H1 (cell line): ENCODE measurements at regions not wholly inside any gene's neighbourhood (a gene's known extent, or its start where the extent isn't known, plus 50 kb on each side); places are given as distances from the start of the nearest gene placed in this dataset.

Experiments
- CBX8 ChIP-seq: fragments of 300-800, 300-1000 bp; sonication (generic); IDR thresholded peaks from 2 replicates; pipeline ENCODE4 v1.7.1; 2016; ENCODE audit warnings: low read depth, low read length, borderline replicate concordance
- SIRT6 ChIP-seq: IDR thresholded peaks from one replicate; pipeline ENCODE4 v1.7.1; 2012; ENCODE audit warnings: low read length, inconsistent platforms
- TAF1 ChIP-seq: IDR thresholded peaks from 2 replicates; pipeline ENCODE4 v1.6.1; 2011; ENCODE audit warnings: mild to moderate bottlenecking, low read depth, low read length
- TF ChIP-seq, protein P1 (sequence below): fragments of 300-600 bp; sonication (generic); IDR thresholded peaks from 2 replicates; pipeline ENCODE4 v1.7.1; 2012; ENCODE audit warnings: low read length, moderate library complexity, mild to moderate bottlenecking, inconsistent platforms; ENCODE audit not compliant: insufficient replicate concordance
- TF ChIP-seq, protein P2 (sequence below), 3 experiments: IDR thresholded peaks; 1 replicate in 2 of 3; 2 replicates in 1 of 3; pipeline versions ENCODE4 v1.5.1 to v1.6.1; 2011; ENCODE audit warnings: low read length in 3 of 3, mild to moderate bottlenecking in 3 of 3, inconsistent platforms in 2 of 3, low read depth in 1 of 3, moderate library complexity in 1 of 3; ENCODE audit not compliant: insufficient read depth in 1 of 3; ENCODE audit errors: control extremely low read depth in 1 of 3

DNA sequence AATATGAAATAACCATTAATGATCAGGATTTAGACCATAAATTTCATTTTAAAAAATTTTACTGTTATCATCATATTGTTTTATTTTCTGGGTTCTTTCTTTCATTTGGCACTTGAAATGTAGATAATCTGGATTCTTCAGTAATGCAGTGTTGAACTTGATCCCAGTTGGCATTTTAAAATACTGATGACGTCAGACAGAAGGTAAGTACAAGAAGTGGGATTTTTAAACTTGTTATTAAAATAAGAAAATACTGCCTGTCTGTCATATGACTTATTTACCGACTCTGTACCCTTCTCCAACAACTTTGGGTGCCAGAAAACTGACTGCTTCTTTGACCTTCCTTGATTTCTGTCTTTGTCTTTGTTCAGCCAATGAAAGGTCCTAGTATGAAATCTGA, 415.1 kb upstream of the NEGR1 start (continued):
- TF ChIP-seq, protein P1, sequence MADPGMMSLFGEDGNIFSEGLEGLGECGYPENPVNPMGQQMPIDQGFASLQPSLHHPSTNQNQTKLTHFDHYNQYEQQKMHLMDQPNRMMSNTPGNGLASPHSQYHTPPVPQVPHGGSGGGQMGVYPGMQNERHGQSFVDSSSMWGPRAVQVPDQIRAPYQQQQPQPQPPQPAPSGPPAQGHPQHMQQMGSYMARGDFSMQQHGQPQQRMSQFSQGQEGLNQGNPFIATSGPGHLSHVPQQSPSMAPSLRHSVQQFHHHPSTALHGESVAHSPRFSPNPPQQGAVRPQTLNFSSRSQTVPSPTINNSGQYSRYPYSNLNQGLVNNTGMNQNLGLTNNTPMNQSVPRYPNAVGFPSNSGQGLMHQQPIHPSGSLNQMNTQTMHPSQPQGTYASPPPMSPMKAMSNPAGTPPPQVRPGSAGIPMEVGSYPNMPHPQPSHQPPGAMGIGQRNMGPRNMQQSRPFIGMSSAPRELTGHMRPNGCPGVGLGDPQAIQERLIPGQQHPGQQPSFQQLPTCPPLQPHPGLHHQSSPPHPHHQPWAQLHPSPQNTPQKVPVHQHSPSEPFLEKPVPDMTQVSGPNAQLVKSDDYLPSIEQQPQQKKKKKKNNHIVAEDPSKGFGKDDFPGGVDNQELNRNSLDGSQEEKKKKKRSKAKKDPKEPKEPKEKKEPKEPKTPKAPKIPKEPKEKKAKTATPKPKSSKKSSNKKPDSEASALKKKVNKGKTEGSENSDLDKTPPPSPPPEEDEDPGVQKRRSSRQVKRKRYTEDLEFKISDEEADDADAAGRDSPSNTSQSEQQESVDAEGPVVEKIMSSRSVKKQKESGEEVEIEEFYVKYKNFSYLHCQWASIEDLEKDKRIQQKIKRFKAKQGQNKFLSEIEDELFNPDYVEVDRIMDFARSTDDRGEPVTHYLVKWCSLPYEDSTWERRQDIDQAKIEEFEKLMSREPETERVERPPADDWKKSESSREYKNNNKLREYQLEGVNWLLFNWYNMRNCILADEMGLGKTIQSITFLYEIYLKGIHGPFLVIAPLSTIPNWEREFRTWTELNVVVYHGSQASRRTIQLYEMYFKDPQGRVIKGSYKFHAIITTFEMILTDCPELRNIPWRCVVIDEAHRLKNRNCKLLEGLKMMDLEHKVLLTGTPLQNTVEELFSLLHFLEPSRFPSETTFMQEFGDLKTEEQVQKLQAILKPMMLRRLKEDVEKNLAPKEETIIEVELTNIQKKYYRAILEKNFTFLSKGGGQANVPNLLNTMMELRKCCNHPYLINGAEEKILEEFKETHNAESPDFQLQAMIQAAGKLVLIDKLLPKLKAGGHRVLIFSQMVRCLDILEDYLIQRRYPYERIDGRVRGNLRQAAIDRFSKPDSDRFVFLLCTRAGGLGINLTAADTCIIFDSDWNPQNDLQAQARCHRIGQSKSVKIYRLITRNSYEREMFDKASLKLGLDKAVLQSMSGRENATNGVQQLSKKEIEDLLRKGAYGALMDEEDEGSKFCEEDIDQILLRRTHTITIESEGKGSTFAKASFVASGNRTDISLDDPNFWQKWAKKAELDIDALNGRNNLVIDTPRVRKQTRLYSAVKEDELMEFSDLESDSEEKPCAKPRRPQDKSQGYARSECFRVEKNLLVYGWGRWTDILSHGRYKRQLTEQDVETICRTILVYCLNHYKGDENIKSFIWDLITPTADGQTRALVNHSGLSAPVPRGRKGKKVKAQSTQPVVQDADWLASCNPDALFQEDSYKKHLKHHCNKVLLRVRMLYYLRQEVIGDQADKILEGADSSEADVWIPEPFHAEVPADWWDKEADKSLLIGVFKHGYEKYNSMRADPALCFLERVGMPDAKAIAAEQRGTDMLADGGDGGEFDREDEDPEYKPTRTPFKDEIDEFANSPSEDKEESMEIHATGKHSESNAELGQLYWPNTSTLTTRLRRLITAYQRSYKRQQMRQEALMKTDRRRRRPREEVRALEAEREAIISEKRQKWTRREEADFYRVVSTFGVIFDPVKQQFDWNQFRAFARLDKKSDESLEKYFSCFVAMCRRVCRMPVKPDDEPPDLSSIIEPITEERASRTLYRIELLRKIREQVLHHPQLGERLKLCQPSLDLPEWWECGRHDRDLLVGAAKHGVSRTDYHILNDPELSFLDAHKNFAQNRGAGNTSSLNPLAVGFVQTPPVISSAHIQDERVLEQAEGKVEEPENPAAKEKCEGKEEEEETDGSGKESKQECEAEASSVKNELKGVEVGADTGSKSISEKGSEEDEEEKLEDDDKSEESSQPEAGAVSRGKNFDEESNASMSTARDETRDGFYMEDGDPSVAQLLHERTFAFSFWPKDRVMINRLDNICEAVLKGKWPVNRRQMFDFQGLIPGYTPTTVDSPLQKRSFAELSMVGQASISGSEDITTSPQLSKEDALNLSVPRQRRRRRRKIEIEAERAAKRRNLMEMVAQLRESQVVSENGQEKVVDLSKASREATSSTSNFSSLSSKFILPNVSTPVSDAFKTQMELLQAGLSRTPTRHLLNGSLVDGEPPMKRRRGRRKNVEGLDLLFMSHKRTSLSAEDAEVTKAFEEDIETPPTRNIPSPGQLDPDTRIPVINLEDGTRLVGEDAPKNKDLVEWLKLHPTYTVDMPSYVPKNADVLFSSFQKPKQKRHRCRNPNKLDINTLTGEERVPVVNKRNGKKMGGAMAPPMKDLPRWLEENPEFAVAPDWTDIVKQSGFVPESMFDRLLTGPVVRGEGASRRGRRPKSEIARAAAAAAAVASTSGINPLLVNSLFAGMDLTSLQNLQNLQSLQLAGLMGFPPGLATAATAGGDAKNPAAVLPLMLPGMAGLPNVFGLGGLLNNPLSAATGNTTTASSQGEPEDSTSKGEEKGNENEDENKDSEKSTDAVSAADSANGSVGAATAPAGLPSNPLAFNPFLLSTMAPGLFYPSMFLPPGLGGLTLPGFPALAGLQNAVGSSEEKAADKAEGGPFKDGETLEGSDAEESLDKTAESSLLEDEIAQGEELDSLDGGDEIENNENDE: no peak
- no peak for TF ChIP-seq CBX8
- TF ChIP-seq, protein P2, sequence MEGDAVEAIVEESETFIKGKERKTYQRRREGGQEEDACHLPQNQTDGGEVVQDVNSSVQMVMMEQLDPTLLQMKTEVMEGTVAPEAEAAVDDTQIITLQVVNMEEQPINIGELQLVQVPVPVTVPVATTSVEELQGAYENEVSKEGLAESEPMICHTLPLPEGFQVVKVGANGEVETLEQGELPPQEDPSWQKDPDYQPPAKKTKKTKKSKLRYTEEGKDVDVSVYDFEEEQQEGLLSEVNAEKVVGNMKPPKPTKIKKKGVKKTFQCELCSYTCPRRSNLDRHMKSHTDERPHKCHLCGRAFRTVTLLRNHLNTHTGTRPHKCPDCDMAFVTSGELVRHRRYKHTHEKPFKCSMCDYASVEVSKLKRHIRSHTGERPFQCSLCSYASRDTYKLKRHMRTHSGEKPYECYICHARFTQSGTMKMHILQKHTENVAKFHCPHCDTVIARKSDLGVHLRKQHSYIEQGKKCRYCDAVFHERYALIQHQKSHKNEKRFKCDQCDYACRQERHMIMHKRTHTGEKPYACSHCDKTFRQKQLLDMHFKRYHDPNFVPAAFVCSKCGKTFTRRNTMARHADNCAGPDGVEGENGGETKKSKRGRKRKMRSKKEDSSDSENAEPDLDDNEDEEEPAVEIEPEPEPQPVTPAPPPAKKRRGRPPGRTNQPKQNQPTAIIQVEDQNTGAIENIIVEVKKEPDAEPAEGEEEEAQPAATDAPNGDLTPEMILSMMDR (IDR thresholded peaks at IDR 0.05; ENCODE audit: control extremely low read depth in 1 of 3, insufficient read depth in 1 of 3, low read depth in 1 of 3, low read length in 3 of 3): no peak
- no peak for TF ChIP-seq TAF1
- TF ChIP-seq SIRT6: no peak
